NCI-H146 treated with DMSO at 0.1 percent for 48 hours (cell line): ENCODE measurements at regions not wholly inside any gene's neighbourhood (a gene's known extent, or its start where the extent isn't known, plus 50 kb on each side); places are given as distances from the start of the nearest gene placed in this dataset.
A peak's percentile ranks its signal among the peaks of the same experiment; 100 is the strongest.

Source experiments
- DNase-seq: peaks from one replicate; lab custom pipeline; 2025; ENCODE audit not compliant: unreplicated experiment; lab: John Stamatoyannopoulos, UW

- DNase-seq, result no peak
Measured at GRCh38 chr20:37598575-37599342, 71.1 kb upstream of the BLCAP start.

- DNase-seq, result peak; percentile 84
Measured at GRCh38 chr20:37598100-37598543, 70.4 kb upstream of the BLCAP start.

- DNase-seq, result peak; percentile 44
Measured at GRCh38 chr20:37596890-37597536, 69.3 kb upstream of the BLCAP start.

- DNase-seq, result no peak
Measured at GRCh38 chr20:37596168-37596567, 68.5 kb upstream of the BLCAP start.

- no peak for DNase-seq
Measured at GRCh38 chr20:37593710-37594109, 66.0 kb upstream of the BLCAP start.

GRCh38 chr20:37590938-37591490 is 63.3 kb upstream of the BLCAP start:
- no peak for DNase-seq

- DNase-seq, result no peak
Measured at GRCh38 chr20:37586078-37586477, 58.4 kb upstream of the BLCAP start.

- DNase-seq, result no peak
Measured at GRCh38 chr20:37584238-37584807, 56.6 kb upstream of the BLCAP start.

- no peak for DNase-seq
Measured at GRCh38 chr20:37581246-37581645, 53.6 kb upstream of the BLCAP start.

GRCh38 chr20:37580069-37580468 is 52.4 kb upstream of the BLCAP start:
- no peak for DNase-seq

GRCh38 chr20:37579106-37579505 is 51.4 kb upstream of the BLCAP start:
- DNase-seq, result no peak

- no peak for DNase-seq
Measured at GRCh38 chr20:37577981-37578380, 50.3 kb upstream of the BLCAP start.
